NCI-H2081 (cell line): ENCODE measurements at regions not wholly inside any gene's neighbourhood (a gene's known extent, or its start where the extent isn't known, plus 50 kb on each side); places are given as distances from the start of the nearest gene placed in this dataset.
A peak's percentile ranks its signal among the peaks of the same experiment; 100 is the strongest.

Source experiments
- DNase-seq, 2 experiments: peaks; one replicate each; lab custom pipeline; 2025; lab: John Stamatoyannopoulos, UW

DNA sequence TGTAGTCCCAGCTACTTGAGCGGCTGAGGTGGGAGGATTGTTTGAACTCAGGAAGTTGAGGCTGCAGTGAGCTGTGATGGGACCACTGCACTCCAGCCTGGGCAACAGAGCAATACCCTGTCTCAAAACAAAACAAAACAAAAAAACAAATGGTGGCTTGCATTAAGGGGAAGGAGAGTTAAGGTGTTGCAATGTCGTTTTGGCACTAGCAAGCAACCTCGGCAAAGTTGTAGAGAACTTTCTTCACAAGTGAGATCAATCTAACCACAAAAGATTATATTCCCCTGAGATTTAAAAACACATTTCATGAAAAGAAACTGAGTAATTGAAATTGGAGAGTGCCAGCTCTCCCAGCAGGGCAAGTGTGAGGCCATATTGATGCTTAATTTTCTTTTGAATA lies 153.7 kb downstream of the KLF5 start:
- no peak for DNase-seq

DNA sequence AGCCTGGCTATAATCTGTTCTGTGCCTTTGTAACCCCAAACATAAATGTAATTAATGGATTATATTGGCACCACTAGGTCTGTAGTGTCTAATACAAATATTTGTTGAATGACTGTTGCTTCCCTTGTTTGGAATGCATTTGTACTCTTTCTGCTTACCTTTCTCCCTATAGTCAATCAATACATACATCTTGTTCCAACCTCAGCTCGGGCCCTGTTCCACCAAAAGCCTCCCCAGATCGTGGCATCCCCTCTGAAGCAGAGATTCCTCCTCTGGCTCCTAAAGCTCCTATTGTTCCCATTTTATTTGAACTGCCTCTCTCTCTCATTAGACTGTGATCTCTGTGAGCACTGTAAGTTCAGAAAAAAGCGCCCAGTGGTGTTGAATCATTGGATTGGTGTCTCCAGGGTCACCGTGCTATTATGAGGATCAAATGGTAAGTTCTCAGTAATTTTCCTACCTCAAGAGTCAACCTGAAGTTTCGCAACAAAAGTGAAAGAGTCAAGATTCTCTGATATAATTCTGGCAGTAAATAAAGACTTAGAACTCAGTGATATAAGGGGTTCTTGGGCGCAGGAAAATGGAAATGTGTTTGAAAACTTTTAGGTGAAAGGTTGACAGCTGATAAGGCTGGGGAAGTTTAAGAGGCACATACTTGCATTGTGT lies 151.5 kb downstream of the KLF5 start:
- DNase-seq, result no peak

DNA sequence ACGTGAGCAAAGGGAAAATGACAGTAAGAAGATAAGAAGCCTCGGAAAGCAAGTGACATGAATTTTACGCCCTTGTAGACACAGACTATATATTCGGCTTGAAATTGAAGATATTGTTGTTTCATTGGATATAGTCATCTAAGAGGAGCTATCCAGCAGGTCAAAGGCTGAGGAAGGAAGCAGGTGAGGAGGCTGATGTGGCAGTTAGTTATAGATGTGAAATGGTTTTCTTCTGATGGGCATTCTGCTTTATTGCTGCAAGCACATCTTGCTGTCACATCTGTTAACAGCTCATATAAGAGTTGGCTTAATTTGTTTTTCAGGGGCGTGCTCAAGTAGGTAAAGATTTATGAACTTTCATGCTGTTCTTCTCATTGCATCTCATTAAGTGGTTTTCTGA lies 146.1 kb downstream of the KLF5 start:
- no peak for DNase-seq

DNA sequence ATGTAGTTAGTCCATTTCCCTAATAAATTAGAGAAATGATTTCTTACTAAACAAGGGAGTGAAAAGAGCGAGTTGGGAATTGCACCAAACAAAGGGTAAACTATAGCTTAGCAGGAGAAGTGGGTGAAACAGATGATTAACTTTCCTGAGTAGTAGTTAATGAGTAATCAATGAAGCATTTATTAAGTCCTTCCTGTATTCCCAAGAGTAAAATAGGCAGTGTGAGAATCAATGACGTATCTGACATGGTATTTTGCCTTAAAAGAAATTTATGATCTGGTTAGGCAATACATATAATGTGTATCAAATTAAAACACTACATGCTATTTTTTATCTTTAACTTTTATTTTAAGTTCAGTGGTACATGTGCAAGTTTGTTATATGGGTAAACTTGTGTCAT lies 142.8 kb downstream of the KLF5 start:
- no peak for DNase-seq

DNA sequence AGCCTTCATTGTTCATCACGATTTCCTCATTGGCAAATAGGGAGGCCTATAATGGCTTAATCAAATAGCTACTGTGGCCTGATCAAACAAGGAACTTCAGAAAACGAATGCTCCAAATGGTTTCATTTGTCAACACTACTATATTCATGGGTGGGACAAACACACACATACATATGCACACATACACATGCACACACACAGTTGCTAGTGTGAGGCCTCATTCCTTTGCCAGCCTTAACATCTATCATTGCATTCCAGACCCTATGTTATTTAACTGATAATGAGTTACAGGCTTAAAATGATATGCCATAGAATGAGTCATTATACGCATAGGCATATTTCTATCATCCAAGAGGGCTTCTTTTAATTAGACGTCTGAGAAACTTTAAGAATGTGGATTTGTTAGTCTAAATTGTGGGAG lies 140.2 kb downstream of the KLF5 start:
- peak in 1 of 2 experiments; percentile 2 for DNase-seq

DNA sequence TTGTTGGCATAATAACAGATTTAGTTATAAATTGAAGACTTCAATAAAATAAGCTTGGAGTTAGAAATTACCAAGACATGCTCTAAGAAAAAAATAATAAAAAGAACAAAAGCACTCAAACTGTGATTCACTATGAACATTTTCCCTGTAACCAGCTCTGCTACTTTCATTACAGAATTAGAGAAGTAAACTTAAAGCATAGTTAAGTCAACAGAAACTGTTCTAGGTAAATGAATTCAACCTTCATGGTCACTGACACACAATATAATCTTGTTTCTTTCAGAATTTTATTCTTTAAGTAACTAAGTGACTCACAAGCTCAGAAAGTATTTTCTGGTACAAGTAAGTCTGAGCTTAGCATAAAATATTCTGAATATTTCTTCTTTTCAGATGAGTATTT lies 136.3 kb downstream of the KLF5 start:
- DNase-seq, result no peak

DNA sequence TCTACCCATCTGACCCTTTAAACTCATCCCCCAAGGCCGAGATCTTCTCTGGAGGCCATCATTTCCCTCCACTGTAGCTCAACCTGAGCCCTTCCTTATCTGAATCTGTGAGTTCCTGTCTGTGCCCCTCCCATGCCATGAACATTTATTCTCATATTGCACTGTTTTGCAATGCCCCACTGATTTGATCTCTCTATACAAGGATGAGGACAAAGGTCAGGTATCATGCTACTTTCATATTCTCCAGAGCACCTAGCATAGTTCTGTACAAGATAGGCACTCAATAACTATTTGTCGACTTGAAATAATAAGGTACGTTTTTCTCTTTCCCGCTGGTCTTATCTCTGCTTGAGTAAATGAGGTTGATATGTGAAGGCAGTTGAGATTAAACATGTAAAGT lies 135.5 kb downstream of the KLF5 start:
- DNase-seq, result no peak

DNA sequence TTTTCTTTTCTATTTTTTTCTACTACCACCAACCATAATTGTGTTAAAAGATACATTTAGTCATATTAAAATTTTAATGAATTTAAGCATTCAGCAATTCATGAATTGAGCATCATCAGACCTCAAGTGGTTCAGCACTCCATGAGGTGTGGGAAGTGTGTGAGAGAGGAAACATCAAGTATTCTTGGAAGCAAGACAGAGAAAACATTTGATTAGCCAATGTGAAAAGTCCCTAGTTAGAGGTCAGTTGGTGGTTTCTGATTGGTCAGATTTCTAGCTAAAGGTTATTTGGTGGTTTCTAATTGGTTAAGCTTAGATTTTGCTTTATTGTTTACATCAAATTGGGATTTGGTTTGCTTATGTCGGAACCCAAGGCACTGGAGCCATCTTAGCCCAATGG lies 134.7 kb downstream of the KLF5 start:
- DNase-seq, result no peak

DNA sequence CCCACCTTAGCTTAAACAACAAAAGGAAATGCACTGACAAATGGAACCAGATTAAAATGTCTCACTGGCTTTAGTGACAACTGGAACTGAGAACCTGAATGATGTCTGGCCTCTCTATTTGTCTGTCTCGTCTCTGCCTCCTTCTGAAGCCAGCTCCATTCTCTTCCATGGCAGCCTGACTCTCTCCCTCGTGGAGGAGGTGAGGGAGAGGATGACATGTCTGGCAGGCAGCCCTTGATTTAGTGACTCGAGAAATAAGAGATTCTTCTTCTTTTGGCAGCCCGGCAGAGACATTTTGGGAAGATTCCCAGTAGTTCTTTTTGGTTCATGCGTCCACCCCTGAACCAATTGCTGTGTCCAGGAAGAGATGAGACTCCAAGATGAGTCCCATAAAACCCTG lies 131.7 kb downstream of the KLF5 start:
- no peak for DNase-seq

DNA sequence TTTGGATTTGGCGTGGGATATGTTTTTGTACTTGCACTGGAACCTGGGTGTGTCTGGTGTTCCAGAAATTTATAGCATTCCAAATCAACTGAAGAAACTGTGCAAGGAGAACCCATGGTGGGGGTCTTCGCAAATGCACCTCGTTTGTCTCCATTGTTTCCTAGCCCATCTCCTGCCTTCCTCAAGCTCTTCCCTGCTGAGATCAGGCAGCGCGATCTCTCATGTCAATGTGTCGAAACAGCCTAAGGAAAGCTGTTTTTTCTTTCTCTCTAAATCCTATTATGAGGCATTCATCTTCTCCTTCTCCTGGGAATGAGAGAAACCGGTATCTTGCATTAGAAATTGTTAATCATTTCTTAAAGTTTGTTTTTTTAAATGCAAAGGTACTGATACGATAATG lies 131.0 kb downstream of the KLF5 start:
- DNase-seq, result no peak

DNA sequence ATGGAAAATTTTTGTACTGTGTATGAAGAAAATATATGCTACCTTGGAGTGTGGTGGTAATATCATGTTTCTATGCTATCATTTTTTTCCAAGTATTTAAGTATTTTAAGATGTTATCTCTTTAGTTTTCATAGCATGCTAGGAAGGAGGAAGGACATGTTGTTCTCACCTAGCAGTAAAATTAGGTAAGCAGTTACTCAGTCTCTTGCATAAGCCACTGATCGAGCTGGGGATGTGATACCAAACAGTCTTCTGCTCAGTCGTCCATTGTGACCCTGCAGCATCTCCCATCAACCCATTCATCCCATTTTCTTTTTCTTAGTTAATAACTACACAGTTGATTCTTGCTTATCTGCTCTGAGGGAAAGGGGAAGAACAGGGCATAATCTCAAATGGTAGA lies 130.6 kb downstream of the KLF5 start:
- no peak for DNase-seq

DNA sequence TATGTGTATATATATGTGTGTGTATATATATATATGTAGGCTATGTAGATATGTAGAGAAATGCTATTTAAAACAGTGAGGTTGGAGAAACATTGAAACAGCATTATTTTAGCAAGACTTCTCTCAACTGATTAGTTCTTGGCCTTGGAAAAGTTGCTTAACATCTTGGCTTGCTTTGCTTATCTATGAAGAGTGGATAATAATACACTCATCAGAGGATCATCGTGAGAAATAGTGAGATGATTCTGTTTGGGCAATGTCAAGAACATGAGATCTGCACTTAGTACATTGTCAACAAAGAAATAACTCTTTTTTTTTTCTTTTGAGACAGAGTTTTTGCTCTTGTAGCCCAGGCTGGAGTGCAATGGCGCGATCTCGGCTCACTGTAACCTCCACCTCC lies 128.3 kb downstream of the KLF5 start:
- DNase-seq, result no peak

DNA sequence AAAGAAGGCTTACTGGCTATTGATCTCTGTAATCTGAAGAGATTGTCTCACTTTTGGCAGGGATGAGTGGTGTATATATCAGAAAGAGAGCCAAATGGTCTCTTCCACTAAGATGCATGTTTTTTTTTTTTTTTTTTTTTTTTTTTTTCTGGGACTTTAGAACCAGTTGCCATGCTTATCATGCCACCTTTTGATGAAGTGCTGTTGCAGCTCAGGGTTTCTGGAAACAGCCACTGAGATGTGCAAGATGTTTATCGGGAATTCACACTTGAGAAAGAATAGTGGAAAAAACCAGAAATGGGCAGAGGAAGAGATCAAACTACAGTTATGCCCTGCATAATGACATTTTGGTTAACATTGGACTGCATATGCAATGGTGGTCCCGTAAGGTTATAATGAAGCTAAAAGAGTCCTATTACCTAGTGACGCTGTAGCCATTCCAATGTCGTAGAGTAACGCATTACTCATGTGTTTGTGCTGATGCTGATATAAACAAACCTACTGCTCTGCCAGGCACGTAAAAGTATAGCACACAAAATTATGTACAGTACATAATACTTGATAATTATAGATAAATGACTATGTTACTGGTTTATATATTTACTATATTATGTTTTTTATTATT lies 121.0 kb downstream of the KLF5 start:
- DNase-seq, result no peak

DNA sequence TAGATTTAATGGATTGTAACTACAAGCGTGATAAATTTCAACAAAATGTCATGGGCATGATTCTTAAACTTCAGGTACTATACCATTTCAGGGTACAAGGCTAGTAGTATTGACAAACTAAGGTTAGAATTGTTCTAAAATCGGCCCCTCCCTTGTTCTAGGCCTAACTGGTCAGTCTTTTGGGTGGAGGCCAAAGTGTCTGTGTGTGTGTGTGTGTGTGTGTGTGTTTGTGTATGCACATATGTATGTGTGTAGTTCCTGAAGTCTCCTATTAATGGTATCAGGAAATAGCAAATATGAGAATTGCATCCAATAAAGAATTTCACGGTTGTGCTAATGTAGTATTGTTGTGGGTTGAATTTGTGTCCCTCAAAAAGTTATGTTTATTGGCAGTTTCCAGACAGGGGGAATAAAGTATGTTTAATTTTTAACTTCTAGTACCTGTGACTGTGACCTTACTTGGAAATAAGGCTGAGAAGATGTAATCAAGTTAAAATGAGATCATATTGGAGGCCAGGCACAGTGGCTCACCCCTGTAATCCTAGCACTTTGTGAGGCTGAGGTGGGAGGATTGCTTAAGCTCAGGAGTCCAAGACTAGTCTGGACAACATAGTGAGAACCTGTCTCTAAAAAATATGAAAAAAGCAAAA lies 119.2 kb downstream of the KLF5 start:
- DNase-seq, result no peak

DNA sequence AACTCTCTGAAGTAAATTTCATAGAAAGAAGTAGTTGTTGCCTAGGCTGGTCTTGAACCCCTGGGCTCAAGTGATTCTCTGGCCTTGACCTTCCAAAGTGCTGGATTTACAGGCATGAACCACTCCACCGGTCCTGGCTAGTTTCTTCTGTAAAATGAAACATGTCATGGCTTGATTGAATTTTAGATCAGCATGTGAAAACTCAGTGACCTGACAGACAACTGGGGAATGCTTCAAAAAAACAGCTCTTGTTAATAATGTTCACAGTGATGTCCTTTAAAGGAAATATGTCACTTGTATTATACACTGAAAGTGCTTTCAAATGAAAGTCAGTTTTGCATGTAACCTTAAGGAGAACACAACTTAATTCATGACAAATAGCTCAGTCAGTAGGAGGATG lies 118.2 kb downstream of the KLF5 start:
- no peak for DNase-seq

DNA sequence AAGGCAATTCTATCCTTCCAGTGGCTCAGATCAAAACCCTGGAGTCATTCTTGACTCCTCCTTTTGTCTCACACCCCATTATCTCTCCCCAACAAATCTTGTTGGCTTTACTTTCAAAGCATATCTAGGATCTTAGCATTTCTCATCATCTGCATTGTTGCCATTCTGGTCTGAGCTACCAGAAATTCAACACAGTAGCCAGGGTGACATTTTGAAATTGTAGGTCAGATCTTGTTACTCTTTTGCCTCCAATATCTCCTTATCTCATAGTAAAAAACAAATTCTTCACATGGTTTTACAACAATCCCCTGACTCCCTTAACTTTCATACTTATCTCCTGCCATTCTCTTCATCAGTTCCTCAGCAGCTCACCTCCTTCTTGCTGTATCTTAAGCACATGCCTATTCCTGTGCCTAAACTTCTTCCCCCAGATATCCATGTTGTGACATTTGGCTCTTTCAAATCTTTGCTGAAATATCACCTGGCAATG lies 115.8 kb downstream of the KLF5 start:
- DNase-seq, result no peak

DNA sequence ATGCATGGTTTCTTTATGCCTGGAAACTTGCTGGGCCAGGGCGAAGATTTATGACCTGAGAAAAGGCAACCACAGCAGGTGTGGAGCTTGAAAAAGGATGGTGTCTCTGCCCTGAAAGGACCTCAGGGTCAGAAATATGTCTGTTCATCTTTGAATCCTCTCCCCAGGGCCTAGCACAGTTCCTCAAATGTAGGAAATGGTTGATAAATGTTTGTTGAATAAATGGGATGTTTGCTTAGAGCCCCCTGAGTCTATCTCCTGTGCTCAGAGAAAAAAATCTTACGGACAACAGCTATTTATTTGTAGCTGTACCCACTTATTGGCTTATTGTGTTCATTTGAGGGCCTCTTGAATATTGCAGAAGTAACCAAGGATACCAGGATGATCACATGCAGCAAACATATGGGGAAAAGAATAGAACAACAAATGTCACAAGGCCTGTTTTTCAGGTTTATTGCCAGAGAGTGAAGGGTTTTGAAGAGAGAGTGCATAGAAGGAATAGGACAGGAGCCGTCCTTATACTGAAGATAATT lies 114.5 kb downstream of the KLF5 start:
- DNase-seq, result no peak

DNA sequence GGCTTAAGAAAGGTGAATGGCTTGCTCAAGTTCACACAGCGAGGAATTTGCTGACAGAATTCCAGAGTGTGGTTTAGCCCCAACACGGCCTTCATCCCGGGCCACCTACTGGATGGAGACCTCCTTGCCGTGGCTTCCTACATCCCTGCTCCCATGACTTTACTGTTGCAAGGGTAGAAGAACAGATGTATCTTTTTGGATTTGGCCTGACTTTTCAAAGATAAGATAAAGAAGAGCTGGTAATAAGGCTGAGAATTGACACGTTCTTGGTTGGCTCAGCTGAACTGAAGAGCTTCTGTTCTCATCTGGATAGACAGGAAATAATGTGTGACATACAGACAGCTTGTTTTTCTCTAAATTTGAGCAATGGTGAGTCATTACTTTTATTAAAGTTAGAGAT lies 113.1 kb downstream of the KLF5 start:
- DNase-seq, result no peak

DNA sequence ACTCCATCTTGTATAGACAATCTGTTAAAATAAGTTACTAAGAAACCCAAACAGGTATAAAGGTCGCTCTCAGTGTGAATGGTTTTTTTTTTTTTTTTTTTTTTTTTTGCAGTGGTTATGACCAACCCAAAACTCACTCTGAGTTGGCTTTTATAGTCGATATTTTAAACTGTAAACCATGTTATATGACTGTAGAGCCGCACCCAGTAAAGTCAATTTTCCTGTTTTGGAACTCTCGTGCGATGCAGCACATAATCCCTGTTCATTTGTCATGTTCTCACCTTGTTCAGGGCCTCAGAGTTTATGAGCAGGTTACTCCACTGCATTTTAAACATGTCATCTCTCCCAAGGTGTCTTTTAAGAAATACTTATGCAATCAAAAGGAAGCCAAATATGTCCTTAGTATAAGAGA lies 112.5 kb downstream of the KLF5 start:
- DNase-seq, result no peak

DNA sequence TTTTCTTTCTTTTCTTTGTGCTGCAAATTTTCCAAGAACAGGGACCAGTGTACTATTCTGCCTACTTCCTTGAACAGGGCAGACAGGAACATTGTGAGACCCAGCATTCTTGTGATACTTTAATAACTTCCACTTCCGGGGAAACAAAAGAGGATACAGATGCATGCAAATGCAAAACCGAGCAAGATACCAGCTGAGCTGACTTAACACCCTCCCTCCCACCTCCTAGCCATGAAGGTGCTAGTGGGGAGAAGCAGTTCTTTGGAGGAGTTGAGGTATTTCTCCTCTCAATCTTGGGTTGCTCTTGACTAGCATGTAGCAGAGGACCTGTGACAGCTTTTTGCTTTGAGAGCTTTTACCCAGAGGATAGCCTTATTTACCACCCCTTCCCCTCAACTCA lies 111.2 kb downstream of the KLF5 start:
- no peak for DNase-seq

DNA sequence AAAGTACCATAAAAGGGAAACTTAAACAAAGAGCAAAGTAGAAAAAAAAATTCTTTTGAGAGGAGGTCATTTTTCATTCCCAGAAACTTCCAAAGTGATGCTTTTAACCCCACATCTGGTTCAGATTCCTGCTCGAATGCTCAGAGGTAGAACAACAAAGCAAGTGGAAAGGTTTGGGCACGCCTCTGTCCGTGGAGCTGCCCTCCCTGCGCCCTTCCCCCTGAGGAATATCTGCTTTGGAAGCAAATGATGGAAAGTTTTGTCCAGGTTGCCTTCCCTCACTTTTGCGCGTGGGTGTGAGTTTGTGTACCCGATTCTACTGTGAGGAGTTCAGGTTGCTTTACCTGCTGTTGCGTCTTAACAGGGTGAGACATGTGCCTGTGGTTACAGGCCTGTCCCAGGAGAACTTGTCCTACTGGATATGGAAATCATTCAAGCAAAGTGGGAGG lies 110.2 kb downstream of the KLF5 start:
- no peak for DNase-seq

DNA sequence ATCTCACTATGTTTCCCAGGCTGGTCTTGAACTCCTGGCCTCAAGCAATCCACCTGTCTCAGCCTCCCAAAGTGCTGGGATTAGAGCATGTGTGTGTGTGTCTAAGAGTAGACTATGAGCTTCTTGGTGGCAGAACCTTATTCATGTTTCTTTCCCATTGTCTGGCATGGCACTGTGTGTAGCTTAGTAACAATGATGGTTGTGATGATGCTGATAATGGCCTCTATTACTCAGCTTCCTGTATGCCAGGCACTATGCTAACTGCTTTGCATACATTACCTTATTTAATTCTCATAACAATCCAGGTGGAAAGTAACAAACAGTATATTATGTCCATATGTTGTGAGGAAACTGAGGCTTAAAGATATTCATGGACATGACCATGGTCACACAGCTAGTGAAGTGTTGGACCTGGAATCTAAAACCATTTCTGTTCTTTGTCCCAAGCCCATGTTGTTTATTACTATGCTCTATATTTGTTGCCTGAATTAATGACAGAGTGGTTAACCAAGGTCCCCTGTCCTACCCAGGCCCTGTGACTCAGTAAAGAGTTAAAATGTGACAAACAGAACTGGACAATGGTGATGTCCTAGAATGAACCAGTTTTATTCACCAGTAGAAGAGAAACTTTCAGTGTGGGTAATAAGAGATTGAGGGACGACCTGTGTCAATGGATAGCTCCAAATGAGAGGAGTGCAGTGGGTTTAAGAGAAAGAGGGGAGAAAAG lies 109.6 kb downstream of the KLF5 start:
- DNase-seq, result no peak
